Mammary epithelial cell (primary cell): ENCODE measurements at regions not wholly inside any gene's neighbourhood (a gene's known extent, or its start where the extent isn't known, plus 50 kb on each side); places are given as distances from the start of the nearest gene placed in this dataset.

ENCODE experiments used
- EZH2 ChIP-seq: IDR thresholded peaks from 2 replicates; pipeline ENCODE4 v1.6.1; 2012; ENCODE audit warnings: low read length, inconsistent platforms, borderline replicate concordance
- TF ChIP-seq, protein P1 (sequence below), 2 donors: IDR thresholded peaks in 1 of 2; conservative IDR thresholded peaks in 1 of 2; 2 replicates each; pipeline ENCODE4 v1.5.1; 2011 to 2012; ENCODE audit warnings: inconsistent platforms in 2 of 2, low read length in 2 of 2, mild to moderate bottlenecking in 2 of 2, control low read depth in 1 of 2, low read depth in 1 of 2; ENCODE audit not compliant: insufficient read depth in 1 of 2; ENCODE audit errors: extremely low read depth in 1 of 2

DNA sequence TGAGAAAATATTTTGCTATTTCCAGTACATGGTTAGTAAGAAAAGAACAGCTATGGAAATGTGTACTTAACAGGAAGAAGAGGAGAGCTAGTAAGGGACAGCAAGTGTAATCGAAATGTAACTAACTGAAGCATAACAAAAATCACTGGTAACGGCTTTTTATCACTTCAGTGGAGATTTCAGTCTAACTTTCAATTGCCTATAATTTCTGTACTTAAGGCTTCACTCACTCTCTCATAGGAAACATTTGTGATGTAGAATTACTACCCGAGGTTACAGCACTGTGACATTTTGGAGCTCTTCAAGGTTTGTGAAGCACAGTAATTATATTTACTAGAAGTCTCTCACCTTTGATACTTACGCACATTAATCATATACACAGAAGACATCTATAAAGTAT lies 1119.1 kb downstream of the AMY1C start:
- TF ChIP-seq, protein P1, sequence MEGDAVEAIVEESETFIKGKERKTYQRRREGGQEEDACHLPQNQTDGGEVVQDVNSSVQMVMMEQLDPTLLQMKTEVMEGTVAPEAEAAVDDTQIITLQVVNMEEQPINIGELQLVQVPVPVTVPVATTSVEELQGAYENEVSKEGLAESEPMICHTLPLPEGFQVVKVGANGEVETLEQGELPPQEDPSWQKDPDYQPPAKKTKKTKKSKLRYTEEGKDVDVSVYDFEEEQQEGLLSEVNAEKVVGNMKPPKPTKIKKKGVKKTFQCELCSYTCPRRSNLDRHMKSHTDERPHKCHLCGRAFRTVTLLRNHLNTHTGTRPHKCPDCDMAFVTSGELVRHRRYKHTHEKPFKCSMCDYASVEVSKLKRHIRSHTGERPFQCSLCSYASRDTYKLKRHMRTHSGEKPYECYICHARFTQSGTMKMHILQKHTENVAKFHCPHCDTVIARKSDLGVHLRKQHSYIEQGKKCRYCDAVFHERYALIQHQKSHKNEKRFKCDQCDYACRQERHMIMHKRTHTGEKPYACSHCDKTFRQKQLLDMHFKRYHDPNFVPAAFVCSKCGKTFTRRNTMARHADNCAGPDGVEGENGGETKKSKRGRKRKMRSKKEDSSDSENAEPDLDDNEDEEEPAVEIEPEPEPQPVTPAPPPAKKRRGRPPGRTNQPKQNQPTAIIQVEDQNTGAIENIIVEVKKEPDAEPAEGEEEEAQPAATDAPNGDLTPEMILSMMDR (conservative IDR thresholded peaks at IDR 0.05 in 1 of 2, IDR thresholded peaks at IDR 0.05 in 1 of 2; ENCODE audit: extremely low read depth in 1 of 2, insufficient read depth in 1 of 2, low read depth in 1 of 2, low read length in 2 of 2), result no peak
- TF ChIP-seq EZH2, result no peak
